ENCODE measurements at regions not wholly inside any gene's neighbourhood (a gene's known extent, or its start where the extent isn't known, plus 50 kb on each side); places are given as distances from the start of the nearest gene placed in this dataset.

DNA sequence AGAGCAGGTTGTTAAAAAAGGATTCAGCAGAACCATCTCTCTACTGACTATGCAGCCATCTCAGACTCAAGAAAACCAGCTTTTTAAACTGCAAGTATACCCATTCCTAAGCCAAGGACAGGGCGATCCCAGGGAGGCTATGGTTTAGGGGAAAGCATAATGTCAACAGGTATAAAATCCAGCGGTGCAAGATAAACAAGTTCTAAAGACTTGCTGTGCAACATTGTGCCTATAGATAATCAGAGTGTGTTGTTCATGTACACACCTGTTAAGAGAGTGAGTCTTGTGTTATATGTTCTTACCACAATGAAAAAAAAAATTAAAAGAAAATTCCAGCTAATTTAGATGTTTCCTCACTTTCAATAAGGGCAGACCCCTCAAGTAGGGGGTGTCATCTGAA is 63.6 kb upstream of the DIRAS2 start (continued):
- TF ChIP-seq, protein P1, sequence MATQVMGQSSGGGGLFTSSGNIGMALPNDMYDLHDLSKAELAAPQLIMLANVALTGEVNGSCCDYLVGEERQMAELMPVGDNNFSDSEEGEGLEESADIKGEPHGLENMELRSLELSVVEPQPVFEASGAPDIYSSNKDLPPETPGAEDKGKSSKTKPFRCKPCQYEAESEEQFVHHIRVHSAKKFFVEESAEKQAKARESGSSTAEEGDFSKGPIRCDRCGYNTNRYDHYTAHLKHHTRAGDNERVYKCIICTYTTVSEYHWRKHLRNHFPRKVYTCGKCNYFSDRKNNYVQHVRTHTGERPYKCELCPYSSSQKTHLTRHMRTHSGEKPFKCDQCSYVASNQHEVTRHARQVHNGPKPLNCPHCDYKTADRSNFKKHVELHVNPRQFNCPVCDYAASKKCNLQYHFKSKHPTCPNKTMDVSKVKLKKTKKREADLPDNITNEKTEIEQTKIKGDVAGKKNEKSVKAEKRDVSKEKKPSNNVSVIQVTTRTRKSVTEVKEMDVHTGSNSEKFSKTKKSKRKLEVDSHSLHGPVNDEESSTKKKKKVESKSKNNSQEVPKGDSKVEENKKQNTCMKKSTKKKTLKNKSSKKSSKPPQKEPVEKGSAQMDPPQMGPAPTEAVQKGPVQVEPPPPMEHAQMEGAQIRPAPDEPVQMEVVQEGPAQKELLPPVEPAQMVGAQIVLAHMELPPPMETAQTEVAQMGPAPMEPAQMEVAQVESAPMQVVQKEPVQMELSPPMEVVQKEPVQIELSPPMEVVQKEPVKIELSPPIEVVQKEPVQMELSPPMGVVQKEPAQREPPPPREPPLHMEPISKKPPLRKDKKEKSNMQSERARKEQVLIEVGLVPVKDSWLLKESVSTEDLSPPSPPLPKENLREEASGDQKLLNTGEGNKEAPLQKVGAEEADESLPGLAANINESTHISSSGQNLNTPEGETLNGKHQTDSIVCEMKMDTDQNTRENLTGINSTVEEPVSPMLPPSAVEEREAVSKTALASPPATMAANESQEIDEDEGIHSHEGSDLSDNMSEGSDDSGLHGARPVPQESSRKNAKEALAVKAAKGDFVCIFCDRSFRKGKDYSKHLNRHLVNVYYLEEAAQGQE (IDR thresholded peaks at IDR 0.05; ENCODE audit: low read depth), result no peak
- no peak for TF ChIP-seq CBX3 (IDR thresholded peaks at IDR 0.05; ENCODE audit: low read depth)
- no peak for TF ChIP-seq JUND (IDR thresholded peaks at IDR 0.05)

DNA sequence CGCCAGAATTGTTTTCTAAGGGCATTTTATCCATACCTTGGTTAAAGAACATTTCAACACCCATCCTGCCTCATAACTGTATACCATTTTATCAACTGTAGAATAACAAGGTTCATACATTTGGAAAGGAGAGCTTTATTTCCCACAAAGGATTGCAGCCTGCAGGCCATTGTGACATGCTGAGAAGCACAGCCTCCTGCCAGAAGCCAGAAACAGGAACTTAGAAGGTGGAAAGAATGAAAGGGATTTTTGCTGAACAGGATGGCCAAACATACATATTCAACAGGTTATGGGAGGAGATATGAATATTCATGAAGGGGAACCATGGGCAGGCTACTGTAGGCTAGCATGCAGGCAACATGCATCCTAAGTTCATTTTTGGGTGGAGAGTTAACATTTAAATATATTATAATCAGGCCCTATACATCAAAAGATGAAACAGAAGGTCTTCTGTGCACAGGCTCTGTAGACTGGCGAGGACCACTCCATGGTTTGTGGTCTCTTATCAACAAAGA is 59.9 kb upstream of the DIRAS2 start:
- RAD21 ChIA-PET (ENCODE audit: low non-redundant PET in 1 of 2, low total read pairs in 2 of 2, uncharacterized antibody in 2 of 2, unreplicated experiment in 2 of 2), result no interaction called here
- POLR2A ChIA-PET, result no interaction called here
- no peaks in the 10 kb centered on the region for H3K9me3 ChIP-seq (ENCODE audit: control insufficient read depth in 1 of 2, insufficient read depth in 1 of 2, low read depth in 1 of 2, low read length in 2 of 2)
- BruUV-seq (replicated peaks), result no TSS peak
- no peak overlapping the region for H2AFZ ChIP-seq (ENCODE audit: low read depth, low read length, poor library complexity, severe bottlenecking)
- CTCF ChIA-PET, result no interaction called here
- H3K36me3 ChIP-seq (ENCODE audit: control insufficient read depth in 1 of 2, insufficient read depth in 2 of 2, low read length in 2 of 2), result no peaks in the 10 kb centered on the region
- H3K27me3 ChIP-seq (ENCODE audit: insufficient read depth, low read length), result peaks cover 33% of the 10 kb centered on the region
- H3K4me1 ChIP-seq (ENCODE audit: control insufficient read depth in 1 of 2, insufficient read depth in 2 of 2, low read length in 2 of 2), result no peaks in the 10 kb centered on the region
- H3K27ac ChIP-seq (ENCODE audit: low read depth, low read length), result no peak overlapping the region
- H3K79me2 ChIP-seq (ENCODE audit: insufficient read depth, low read length), result no peaks in the 10 kb centered on the region
- no peaks in the 10 kb centered on the region for H3K9me2 ChIP-seq (ENCODE audit: insufficient read depth)
- no peak for DNase-seq (ENCODE audit: low read depth, low spot score)
- H4K20me1 ChIP-seq (ENCODE audit: insufficient read depth), result no peaks in the 10 kb centered on the region
- intact Hi-C loops (cut with micrococcal nuclease), result no loop called here
- ATAC-seq, result no peak
- TF ChIP-seq ELF1 (IDR thresholded peaks at IDR 0.05; ENCODE audit: borderline replicate concordance, low read depth), result no peak
- TF ChIP-seq SIN3A (IDR thresholded peaks at IDR 0.05; ENCODE audit: low read depth), result no peak
- no peak for TF ChIP-seq EZH2 (IDR thresholded peaks at IDR 0.05)
- TF ChIP-seq FOSL1 (IDR thresholded peaks at IDR 0.05; ENCODE audit: low read depth), result no peak
- TF ChIP-seq JUND (IDR thresholded peaks at IDR 0.05), result no peak
- no peak for TF ChIP-seq SP1 (IDR thresholded peaks at IDR 0.05; ENCODE audit: low read depth)
- TF ChIP-seq POLR2A (IDR thresholded peaks at IDR 0.05; ENCODE audit: borderline replicate concordance, extremely low read depth, insufficient read depth, insufficient read length), result no peak
- TF ChIP-seq CEBPB (IDR thresholded peaks at IDR 0.05; ENCODE audit: low read depth), result no peak
- H3K4me2 ChIP-seq (ENCODE audit: low read length), result no peak overlapping the region
- H3K4me3 ChIP-seq (replicated peaks in 1 of 2; ENCODE audit: low read depth in 1 of 2, low read length in 2 of 2), result no peak overlapping the region
- no peak overlapping the region for H3K9ac ChIP-seq (ENCODE audit: low read length)

Data from HCT116 (cell line).